KMS-11 (cell line): ENCODE measurements at regions not wholly inside any gene's neighbourhood (a gene's known extent, or its start where the extent isn't known, plus 50 kb on each side); places are given as distances from the start of the nearest gene placed in this dataset.

Experiments
- H2AFZ ChIP-seq: fragments of 200-600 bp; sonication (generic); 2 replicates; pipeline ENCODE4 v1.6.1; 2016; ENCODE audit warnings: antibody characterized with exemption, mixed run types, low read depth
- H3K27ac ChIP-seq: fragments of 200-600 bp; sonication (generic); 2 replicates; pipeline ENCODE4 v1.6.1; 2016; ENCODE audit warnings: mild to moderate bottlenecking, mixed run types
- H3K27me3 ChIP-seq: fragments of 200-600 bp; sonication (generic); 2 replicates; pipeline ENCODE4 v1.6.1; 2017; ENCODE audit warnings: mild to moderate bottlenecking, low read depth, mixed run types, moderate library complexity; ENCODE audit not compliant: insufficient read depth
- H3K36me3 ChIP-seq: fragments of 200-600 bp; sonication (generic); 2 replicates; pipeline ENCODE4 v1.6.1; 2017; ENCODE audit warnings: mild to moderate bottlenecking, mixed run types; ENCODE audit not compliant: insufficient read depth
- H3K4me1 ChIP-seq: fragments of 200-600 bp; sonication (generic); 2 replicates; pipeline ENCODE4 v1.6.1; 2016; ENCODE audit warnings: mild to moderate bottlenecking, low read depth, mixed run types; ENCODE audit not compliant: poor library complexity, severe bottlenecking
- H3K4me2 ChIP-seq: fragments of 200-600 bp; sonication (generic); 2 replicates; pipeline ENCODE4 v1.7.0; 2016; ENCODE audit warnings: mild to moderate bottlenecking, mixed run types
- H3K4me3 ChIP-seq: fragments of 200-600 bp; sonication (generic); IDR thresholded peaks from 2 replicates; pipeline ENCODE4 v1.6.1; 2017; ENCODE audit warnings: low read depth, low read length, mixed read lengths; ENCODE audit not compliant: insufficient read depth
- H3K79me2 ChIP-seq: fragments of 200-600 bp; sonication (generic); 2 replicates; pipeline ENCODE4 v1.6.1; 2016; ENCODE audit warnings: low read depth, mixed run types; ENCODE audit not compliant: insufficient read depth
- H3K9ac ChIP-seq: fragments of 200-600 bp; sonication (generic); 2 replicates; pipeline ENCODE4 v1.6.1; 2016; ENCODE audit warnings: mild to moderate bottlenecking, mixed run types
- H4K20me1 ChIP-seq: fragments of 200-600 bp; sonication (generic); 2 replicates; pipeline ENCODE4 v1.6.1; 2016; ENCODE audit warnings: mild to moderate bottlenecking, mixed run types; ENCODE audit not compliant: insufficient read depth
- TF ChIP-seq, protein P1 (sequence below): fragments of 200-600 bp; sonication (generic); conservative IDR thresholded peaks from 2 replicates; pipeline ENCODE4 v1.6.1; 2017; ENCODE audit warnings: low read depth, mild to moderate bottlenecking, antibody characterized with exemption, low read length, moderate library complexity, mixed read lengths

DNA sequence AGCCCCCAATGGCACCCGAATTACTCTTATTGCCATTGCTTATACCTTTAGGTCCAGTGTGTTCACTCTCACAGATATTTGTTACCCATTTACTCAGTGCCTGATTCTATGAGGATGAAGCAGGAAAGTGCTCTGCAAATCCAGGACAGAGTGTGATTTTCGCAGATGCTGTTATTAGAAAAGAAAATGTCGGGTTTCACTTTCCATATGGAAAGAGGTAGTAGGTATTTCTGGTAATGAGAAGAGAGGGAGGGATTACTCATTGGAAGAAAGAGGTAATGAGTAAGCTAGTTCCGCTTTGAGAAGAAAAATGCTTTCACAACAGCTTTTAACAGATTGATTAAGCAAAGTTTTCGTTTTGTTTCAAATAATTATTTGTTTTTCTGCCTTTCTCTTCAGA, 336.3 kb upstream of the CFAP20DC start:
- H3K4me2 ChIP-seq, result peak overlapping the region; percentile 53; the same call in 1 of the 2 replicates
- H3K36me3 ChIP-seq, result no peaks in the 10 kb centered on the region
- peak overlapping the region; percentile 15; the same call in 1 of the 2 replicates for H3K9ac ChIP-seq
- peaks cover 40% of the 10 kb centered on the region for H3K4me1 ChIP-seq
- no peaks in the 10 kb centered on the region for H3K27me3 ChIP-seq
- TF ChIP-seq, protein P1, sequence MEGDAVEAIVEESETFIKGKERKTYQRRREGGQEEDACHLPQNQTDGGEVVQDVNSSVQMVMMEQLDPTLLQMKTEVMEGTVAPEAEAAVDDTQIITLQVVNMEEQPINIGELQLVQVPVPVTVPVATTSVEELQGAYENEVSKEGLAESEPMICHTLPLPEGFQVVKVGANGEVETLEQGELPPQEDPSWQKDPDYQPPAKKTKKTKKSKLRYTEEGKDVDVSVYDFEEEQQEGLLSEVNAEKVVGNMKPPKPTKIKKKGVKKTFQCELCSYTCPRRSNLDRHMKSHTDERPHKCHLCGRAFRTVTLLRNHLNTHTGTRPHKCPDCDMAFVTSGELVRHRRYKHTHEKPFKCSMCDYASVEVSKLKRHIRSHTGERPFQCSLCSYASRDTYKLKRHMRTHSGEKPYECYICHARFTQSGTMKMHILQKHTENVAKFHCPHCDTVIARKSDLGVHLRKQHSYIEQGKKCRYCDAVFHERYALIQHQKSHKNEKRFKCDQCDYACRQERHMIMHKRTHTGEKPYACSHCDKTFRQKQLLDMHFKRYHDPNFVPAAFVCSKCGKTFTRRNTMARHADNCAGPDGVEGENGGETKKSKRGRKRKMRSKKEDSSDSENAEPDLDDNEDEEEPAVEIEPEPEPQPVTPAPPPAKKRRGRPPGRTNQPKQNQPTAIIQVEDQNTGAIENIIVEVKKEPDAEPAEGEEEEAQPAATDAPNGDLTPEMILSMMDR, result no peak
- peak overlapping the region; percentile 48 for H3K27ac ChIP-seq
- H3K79me2 ChIP-seq, result no peaks in the 10 kb centered on the region
- no peaks in the 10 kb centered on the region for H4K20me1 ChIP-seq
- H2AFZ ChIP-seq, result peak overlapping the region; percentile 30; the same call in 1 of the 2 replicates
- no peak overlapping the region for H3K4me3 ChIP-seq

DNA sequence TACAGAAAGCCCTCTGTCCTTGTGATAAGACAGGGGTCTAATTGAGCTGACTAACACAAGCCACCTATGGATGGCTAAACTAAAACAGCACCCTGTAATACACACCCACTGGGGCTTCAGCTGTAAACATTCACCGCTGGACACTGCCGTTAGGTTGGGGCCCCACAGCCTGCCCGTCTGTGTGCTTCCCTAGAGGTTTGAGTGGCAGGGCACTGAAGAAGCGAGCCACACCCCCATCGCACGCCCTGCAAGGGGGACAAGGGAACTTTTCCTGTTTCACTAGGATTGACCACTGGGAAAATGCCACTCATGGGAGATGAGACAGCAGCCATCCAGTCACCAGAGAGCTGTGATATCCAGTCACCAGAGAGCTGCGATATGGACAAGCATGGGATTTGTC, 335.7 kb upstream of the CFAP20DC start:
- H3K27me3 ChIP-seq, result no peaks in the 10 kb centered on the region
- H2AFZ ChIP-seq, result no peak overlapping the region
- no peak overlapping the region for H3K4me2 ChIP-seq
- TF ChIP-seq, protein P1, result no peak
- H3K9ac ChIP-seq, result no peak overlapping the region
- H3K27ac ChIP-seq, result no peak overlapping the region
- H3K4me1 ChIP-seq, result peaks cover 40% of the 10 kb centered on the region
- no peak overlapping the region for H3K4me3 ChIP-seq
- H3K79me2 ChIP-seq, result no peaks in the 10 kb centered on the region
- H3K36me3 ChIP-seq, result no peaks in the 10 kb centered on the region
- no peaks in the 10 kb centered on the region for H4K20me1 ChIP-seq

DNA sequence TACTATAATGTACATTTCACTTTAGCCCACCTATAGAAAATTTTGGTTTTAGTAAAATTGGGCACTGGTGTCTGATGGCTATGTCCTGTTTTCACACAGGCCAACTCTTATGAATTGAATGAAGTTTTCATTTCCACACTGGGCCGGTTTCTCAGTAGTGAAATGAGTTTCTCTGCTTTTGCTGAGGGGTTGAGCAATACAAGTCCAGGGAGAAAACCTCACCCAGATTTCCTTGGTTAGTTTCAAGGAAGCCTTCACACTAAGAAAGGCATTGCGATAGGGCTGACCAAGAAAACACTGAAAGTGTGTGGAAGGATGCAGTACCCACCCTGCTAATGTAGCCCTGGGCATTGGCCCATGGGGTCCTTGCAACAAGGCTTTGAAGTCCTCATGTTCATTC, 331.5 kb upstream of the CFAP20DC start:
- no peak overlapping the region for H3K4me3 ChIP-seq
- peaks cover 7% of the 10 kb centered on the region for H3K4me1 ChIP-seq
- H3K79me2 ChIP-seq, result no peaks in the 10 kb centered on the region
- H3K9ac ChIP-seq, result no peak overlapping the region
- H4K20me1 ChIP-seq, result no peaks in the 10 kb centered on the region
- no peaks in the 10 kb centered on the region for H3K27me3 ChIP-seq
- TF ChIP-seq, protein P1, result no peak
- no peak overlapping the region for H3K4me2 ChIP-seq
- no peak overlapping the region for H2AFZ ChIP-seq
- no peak overlapping the region for H3K27ac ChIP-seq
- H3K36me3 ChIP-seq, result no peaks in the 10 kb centered on the region

DNA sequence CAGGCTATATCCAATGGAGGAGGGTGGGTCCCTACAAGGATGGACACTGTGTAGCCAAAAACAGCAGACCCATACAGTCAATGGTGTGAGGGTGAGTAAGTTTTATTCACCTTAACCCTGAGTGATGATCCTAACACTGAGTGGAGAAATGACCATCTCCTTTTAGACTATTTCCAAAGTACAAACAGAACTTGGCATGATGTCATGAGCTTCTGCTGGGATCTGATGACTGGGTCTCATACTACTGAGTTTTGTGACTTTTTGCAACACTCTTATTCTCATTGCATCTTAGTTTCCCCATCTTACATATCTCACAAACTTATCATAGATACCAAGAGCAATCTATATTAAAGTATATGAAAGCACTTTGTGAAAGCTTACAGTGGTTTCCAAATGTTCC, 330.3 kb upstream of the CFAP20DC start:
- H3K9ac ChIP-seq, result no peak overlapping the region
- H3K27ac ChIP-seq, result no peak overlapping the region
- no peak overlapping the region for H2AFZ ChIP-seq
- H3K4me1 ChIP-seq, result no peaks in the 10 kb centered on the region
- no peaks in the 10 kb centered on the region for H4K20me1 ChIP-seq
- TF ChIP-seq, protein P1, result no peak
- H3K27me3 ChIP-seq, result no peaks in the 10 kb centered on the region
- no peaks in the 10 kb centered on the region for H3K79me2 ChIP-seq
- H3K36me3 ChIP-seq, result no peaks in the 10 kb centered on the region
- H3K4me3 ChIP-seq, result no peak overlapping the region
- no peak overlapping the region for H3K4me2 ChIP-seq
